NCI-H1417 treated with DMSO at 0.1 percent for 48 hours (cell line): ENCODE measurements at regions not wholly inside any gene's neighbourhood (a gene's known extent, or its start where the extent isn't known, plus 50 kb on each side); places are given as distances from the start of the nearest gene placed in this dataset.
A peak's percentile ranks its signal among the peaks of the same experiment; 100 is the strongest.
"Not testable (repeated sequence)": the region's sequence is repeated elsewhere in the genome, so short reads cannot be mapped to it uniquely, and the experiment has no call there.

Experiments
- DNase-seq: peaks from one replicate; lab custom pipeline; 2025; lab: John Stamatoyannopoulos, UW

- no peak for DNase-seq
Measured at GRCh38 chr18:39302481-39302880, 1736.9 kb upstream of the CELF4 start.

- DNase-seq = no peak
Measured at GRCh38 chr18:39299152-39299551, 1733.6 kb upstream of the CELF4 start.

- no peak for DNase-seq
Measured at GRCh38 chr18:39297225-39297624, 1731.6 kb upstream of the CELF4 start.

- DNase-seq = no peak
Measured at GRCh38 chr18:39296293-39296888, 1730.8 kb upstream of the CELF4 start.

DNA sequence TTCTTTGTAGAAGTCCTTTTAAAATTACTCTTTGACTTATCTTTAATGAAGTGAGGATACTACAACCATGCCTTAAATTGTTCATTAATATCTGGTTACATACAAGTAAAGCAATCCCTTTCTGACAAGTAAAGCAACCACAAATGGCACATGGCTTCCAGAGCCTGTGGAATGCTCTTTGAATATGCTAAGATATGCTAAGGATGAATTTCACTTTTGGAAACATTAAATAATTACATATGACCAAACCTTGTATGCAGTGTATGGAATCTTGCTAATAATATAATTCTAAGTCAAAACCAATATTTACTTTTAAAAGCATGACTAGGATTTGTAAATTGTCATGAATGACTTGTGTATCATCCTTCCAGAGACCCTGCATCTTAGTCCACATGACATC, 1711.2 kb upstream of the CELF4 start:
- DNase-seq = no peak

DNA sequence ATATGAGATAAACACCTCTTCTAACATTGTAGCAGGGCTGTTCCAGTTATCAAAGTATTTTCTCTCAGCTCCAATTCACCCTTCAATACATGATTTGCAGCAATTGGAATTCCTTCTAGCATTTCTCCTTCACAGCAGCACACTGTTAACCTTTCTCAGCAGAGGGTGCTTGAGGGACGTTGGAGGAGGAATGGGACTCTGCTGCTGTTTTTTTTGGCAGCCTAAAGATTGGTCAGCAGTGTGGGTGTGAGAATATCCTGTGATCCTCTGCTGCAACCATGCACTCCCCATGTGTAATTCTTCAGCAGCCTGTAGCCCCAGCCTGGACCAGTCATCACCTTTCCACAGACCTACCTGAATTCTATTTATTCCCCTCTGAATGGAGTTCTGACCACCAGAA, 1708.9 kb upstream of the CELF4 start:
- DNase-seq = no peak

GRCh38 chr18:39272230-39272629, 1706.6 kb upstream of the CELF4 start:
- DNase-seq = no peak

- no peak for DNase-seq
Measured at GRCh38 chr18:39271654-39272053, 1706.1 kb upstream of the CELF4 start.

DNA sequence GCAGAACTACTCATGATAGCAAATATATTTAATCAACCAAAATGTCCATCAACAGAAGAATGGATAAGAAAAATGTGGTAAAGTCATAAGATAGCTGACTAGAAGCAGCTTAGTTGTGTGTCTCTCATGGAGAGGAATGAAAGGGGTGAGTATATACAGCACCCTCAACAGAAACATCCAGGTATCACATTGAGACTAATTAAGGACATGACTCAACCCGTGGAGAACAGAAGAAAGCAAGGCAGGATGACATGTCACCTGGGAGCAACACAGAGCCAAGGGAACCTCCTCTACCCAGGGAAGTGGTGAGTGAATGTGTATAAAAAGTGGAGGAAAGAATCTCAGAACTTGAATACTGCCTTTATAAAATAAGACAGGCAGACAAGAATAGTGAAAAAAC, 1695.0 kb upstream of the CELF4 start:
- DNase-seq = no peak

DNA sequence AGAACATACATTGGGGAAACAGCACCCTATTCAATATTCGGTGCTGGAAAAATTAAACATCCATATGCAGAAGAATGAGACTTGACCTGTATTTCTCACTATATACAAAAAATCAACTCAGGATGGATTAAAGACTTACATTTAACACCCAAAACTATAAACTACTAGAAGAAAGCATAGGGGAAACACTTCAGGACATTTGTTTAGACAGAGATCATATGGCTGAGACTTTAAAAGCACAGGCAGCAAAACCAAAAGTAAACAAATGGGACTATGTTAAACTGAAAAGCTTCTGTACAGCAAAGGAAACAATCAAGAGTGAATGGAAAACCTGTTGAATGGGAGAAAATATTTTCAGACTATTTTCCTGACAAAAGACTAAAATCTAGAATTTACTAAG, 1694.1 kb upstream of the CELF4 start:
- no peak for DNase-seq

DNA sequence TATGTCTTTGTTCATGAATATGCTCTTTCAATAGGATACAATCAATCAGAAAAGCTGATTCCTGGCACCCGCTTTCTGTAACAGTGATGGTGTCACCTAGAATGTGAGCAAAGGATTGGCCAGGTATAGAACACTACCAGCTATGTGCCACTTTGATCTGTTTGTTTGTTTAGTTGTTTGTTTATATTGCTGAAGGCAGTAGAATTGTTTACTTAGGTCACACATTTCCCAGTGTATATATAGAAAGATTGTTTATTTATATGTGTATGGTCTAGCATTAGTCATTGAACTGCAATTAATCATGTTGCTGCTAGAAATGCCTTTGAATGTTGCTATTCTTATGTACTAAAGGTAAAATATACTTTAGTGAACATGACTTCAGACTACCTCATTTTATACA, 1678.6 kb upstream of the CELF4 start:
- DNase-seq = no peak

- DNase-seq = no peak
Measured at GRCh38 chr18:39241534-39241933, 1675.9 kb upstream of the CELF4 start.

DNA sequence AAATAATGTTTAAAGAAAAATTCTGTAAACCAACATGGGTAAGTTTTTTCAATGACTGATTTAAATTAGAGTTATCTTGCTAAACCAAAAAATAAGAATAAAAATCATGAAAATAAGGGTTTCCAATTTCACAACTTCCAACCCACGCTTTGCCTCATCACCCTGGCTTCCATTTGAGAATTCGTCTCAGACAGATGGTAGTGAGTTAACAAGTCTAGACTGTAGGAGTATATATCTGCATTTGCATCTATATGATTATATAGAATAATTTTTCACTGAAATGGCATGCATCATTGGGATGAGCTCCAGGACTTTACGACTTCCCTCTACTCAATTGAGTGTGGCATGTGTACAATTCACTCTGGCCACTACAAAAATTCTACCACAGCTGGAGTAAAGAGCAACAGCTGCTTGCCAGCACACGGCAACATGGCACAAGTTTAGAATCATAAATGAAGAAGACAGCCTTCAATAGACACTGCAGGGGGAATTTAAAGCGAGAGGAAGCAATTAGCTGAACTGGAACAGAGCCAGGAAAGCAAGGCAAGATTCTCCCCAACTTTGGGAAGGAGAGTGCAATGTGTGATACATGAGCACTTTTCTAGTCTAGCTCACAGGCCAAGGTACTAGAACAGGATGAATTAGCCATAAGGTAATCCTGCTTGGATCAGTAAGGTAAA, 1673.5 kb upstream of the CELF4 start:
- no peak for DNase-seq

GRCh38 chr18:39235118-39235719, 1669.6 kb upstream of the CELF4 start:
- no peak for DNase-seq

DNA sequence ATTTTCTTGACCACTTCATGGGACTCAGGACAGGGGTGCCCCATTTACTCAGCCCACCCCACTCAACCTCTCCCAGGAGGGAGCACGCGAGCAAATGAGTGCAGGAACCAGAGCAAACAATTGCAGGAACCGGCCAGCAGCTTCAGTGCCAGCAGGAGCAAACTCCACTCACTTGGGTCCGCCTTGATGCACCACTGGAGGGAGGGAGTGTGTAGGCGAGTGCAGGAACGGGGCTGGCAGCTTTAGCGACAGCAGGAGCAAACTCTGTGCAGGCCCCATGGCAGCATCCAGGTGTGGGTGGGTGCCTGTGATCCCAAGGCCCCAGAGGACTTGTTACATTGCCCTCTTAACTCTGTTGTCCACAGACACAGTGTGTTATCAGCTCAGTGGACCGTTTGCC, 1667.3 kb upstream of the CELF4 start:
- no peak for DNase-seq

DNA sequence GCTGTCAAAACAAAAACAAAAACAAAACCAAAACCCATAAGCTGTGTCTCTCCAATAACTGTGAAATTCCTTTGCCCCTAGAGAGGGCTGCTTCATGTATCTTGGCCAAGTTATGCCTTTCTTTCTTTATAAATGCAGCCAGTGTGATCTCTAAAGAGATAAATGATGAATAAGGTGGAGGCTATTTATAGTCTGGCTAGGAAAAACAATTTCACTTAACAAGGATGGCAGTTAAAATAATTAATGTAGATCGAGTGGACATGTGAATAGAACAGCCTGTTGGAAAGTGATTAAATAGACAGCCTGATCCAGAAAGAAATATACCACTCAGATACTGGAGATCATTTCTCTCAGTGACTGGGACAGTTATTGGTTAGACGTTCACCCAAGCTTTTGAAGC, 1666.9 kb upstream of the CELF4 start:
- DNase-seq = no peak

DNA sequence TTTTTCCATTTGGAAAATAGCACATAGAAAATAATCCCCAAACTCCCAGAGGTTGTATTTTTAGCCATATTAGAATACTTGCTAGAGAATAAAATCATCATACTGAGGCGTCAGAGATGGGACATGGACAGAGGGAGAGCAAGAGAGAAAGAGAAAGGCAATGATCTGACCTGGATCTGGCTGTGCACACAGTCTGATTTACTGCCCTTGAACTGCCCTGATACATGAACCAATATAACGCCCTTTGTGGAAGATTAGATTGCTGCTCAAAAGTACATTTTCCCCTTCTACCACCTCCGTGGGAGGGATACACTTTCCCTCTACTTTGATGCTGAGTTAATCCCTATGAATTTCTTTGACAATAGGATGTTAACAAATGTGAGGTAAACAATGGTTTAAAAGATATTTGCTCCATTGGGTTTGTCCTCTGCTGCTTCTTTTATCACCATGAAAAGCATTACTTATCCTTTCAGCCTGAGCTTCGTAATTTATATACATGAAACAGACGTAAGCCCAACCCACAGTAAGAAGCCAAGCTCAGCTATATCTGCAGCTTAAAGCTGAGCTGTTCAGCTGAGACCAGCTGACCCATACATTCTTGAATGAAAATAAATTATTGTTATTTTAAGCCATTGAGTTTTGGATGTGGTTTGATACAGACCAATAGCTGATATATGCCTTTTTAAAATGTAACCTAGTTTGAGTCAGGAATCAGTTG, 1664.6 kb upstream of the CELF4 start:
- DNase-seq = no peak

DNA sequence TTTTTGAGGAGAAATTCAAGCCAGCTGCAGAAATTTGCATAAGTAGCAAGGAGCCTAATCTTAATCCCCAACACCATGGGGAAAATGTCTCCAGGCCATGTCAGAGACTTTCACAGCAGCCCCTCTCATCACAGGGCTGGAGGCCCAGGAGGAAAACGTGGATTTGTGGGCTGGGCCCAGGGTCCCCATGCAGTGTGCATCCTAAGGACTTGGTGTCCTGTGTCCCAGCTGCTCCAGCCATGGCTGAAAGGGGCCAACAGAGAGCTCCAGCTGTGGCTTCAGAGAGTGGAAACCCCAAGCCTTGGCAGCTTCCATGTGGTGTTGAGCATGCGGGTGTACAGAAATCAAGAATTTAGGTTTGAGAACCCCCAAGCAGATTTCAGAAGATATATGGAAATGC, 1662.2 kb upstream of the CELF4 start:
- DNase-seq = not testable (repeated sequence)

- no peak for DNase-seq
Measured at GRCh38 chr18:39225373-39225772, 1659.8 kb upstream of the CELF4 start.

DNA sequence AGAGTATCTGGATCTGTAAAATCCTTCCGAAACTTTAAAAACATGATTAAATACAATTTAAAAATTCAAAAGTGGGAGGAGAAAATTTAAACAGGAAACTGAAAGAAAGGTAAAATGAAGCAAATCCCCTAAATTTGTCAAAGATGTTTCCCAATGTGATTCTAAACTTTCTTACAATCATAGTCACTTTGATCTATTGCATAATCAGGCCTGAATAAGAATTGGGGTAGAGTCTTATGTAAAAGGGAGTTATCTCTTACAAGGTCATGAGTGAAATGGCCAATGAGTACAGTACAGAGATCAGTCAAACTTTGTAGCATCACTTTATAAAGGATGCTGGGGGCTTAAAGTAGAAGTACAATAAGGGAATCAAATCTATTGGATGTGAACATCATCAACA, 1657.7 kb upstream of the CELF4 start:
- DNase-seq = no peak

- DNase-seq = peak; percentile 63
Measured at GRCh38 chr18:39215920-39216319, 1650.3 kb upstream of the CELF4 start.

GRCh38 chr18:39211461-39211860, 1645.9 kb upstream of the CELF4 start:
- no peak for DNase-seq

DNA sequence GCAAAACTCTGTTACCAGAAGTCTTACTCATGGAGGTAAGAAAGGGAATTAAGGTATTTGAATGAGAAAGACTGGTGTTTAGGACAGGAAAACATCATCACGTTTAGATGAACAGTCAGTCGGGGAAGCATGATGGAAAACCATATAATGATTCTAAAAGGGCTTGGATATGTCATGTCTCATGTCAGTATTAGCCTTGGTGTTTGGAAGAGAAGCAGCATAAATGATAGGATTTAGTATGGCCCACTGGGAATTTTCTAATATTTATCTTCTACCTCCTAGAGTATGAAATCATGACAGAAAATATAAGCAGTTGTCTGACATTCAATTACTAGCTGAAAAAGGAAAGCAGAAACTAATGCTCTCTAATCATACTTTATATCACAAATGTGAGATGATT, 1643.6 kb upstream of the CELF4 start:
- no peak for DNase-seq
